Left ventricle myocardium superior (tissue), 1 donor: ENCODE measurements at regions not wholly inside any gene's neighbourhood (a gene's known extent, or its start where the extent isn't known, plus 50 kb on each side); places are given as distances from the start of the nearest gene placed in this dataset.
"Not testable (repeated sequence)": the region's sequence is repeated elsewhere in the genome, so short reads cannot be mapped to it uniquely, and the experiment has no call there.

Experiments
- ATAC-seq: fragments of 200-7000 bp; cut with Tn5 transposase; one replicate; pipeline ENCODE4 v1.9.1; 2020; ENCODE audit warnings: mild to moderate bottlenecking, moderate library complexity
- DNase-seq: peaks from one replicate; pipeline ENCODE4 v3.0.0-alpha.2; 2020
- intact Hi-C: fragments of 100-400 bp; cut with micrococcal nuclease; formaldehyde crosslinking; loops from one replicate; pipeline ENCODE4 v1.11.0; 2022
- donor health status: DM: no; HTN: yes; CAD: no; lungs with severe emphysema.

GRCh38 chr18:78800102-78800851, 179.3 kb upstream of the SALL3 start:
- intact Hi-C loops, DNase-seq, ATAC-seq: not testable (repeated sequence)

- ATAC-seq (no peak), DNase-seq (no peak)
- intact Hi-C loops = no loop called here
Observed at GRCh38 chr18:78801011-78801410, 178.6 kb upstream of the SALL3 start.

- intact Hi-C loops = no loop called here
- DNase-seq (no peak), ATAC-seq (no peak)
Observed at GRCh38 chr18:78803104-78803503, 176.5 kb upstream of the SALL3 start.

- ATAC-seq = no peak
- intact Hi-C loops = no loop called here
- no peak for DNase-seq
Observed at GRCh38 chr18:78804206-78805030, 175.2 kb upstream of the SALL3 start.

- ATAC-seq = no peak
- DNase-seq = no peak
- intact Hi-C loops = no loop called here
Observed at GRCh38 chr18:78805840-78806239, 173.8 kb upstream of the SALL3 start.

DNA sequence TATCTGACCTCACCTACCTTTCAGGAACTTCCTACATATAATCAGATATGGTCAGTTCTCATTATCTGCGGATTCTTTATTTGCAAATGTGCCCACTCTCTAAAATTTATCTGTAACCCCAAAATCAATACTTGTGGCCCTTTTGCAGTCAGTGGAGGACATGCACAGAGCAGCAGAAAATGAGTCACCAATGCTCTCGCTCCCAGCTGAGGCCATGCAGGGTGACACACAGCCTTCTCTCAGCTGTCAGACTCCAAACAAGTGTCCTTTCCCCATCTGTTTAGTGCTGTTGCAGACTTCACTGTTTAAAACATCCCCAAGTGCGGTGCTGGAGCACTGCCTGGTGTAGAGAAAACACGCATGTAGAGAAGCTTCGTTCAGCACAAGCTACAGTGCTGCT, 171.9 kb upstream of the SALL3 start:
- DNase-seq (no peak), ATAC-seq (no peak)
- intact Hi-C loops = no loop called here

DNA sequence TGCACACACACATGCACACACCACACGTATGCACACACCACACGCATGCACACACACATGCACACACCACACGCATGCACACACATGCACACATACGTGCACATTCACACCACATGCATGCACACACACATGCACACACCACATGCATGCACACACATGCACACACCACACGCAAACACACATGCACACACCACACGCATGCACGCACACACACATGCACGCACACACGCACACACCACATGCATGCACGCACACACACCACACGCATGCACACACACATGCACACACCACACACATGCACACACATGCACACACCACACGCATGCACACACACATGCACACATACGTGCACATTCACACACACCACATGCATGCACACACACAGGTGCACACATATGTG, 169.8 kb upstream of the SALL3 start:
- intact Hi-C loops = no loop called here
- DNase-seq (no peak), ATAC-seq (no peak)

GRCh38 chr18:78810706-78811105, 168.9 kb upstream of the SALL3 start:
- DNase-seq = no peak
- intact Hi-C loops = no loop called here
- no peak for ATAC-seq

DNA sequence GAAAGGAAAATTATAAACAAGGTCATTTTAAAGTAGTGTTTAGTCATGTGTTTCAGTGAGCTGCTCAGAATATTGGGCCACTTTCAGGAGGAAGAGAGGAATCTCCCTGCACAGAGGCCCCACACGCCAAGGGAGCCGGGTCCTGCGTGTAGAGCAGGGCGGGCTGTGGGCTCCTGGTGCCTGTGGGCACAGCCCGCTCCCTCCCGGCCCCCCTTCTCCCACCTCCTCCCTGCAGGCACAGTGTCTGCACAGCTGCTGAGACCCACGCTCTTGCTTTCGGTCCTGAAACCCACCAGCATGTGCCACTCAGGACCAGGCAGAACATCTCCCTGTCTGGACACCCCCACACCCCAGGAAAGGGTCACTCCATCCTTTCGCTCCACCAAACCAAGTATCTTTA, 167.6 kb upstream of the SALL3 start:
- ATAC-seq (no peak), DNase-seq (no peak)
- intact Hi-C loops = no loop called here

DNA sequence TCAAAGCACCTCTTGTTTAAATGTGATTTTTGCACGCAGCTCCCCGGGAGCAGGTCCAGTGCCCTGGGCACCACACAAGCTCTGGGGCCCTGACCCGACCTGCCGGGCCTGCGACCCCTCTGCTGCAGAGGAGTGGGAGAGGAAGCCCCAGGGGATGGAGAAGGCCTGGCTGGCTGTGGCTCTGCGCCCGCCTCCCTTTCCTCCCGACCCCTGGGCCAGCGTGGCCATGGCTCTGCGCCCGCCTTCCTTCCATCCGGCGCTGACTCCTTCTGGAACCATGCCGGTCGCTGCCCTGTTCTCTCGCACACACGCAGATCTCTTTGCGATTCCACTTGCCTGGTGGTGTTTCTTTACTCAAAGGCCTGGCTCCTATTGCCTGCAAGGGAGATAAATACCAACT, 166.5 kb upstream of the SALL3 start:
- intact Hi-C loops = no loop called here
- no peak for ATAC-seq
- no peak for DNase-seq

DNA sequence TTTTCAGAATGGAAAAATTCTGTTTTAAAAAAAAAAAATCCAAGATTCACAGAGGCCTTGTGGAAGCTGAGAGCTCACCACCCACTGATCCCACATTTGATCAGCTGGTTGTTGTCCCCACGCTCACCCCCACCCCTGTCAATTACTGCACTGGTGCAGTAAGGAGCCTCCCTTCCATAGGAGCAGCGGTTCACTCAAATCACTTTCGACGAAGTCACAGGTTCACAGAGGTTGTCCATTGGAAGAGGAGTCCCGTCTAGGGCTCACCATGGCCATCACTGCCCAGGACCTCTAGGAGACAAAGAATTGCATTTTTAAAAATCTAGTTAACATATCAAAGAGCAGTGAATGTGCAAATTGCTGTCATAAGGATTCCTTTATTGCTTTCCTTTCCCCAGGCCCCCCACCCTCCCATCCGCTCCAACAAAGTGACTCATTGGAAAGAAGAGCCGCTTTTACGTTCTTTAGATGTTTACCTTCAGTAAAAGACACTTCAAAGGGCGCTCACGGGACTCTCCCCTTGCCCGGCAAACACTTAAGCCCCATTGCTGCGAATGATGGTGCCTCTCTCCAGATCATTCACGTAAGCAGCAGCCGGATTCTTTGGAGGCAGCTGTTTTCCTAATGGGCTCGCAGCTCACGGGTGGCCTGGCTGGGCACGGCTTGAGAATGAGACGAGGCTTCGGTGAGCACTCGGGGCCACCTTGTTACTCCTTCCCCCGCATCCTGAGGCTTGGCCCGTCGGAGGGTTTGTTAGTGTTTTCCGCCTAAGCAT, 165.5 kb upstream of the SALL3 start:
- intact Hi-C loops = no loop called here
- ATAC-seq = no peak
- DNase-seq = no peak

DNA sequence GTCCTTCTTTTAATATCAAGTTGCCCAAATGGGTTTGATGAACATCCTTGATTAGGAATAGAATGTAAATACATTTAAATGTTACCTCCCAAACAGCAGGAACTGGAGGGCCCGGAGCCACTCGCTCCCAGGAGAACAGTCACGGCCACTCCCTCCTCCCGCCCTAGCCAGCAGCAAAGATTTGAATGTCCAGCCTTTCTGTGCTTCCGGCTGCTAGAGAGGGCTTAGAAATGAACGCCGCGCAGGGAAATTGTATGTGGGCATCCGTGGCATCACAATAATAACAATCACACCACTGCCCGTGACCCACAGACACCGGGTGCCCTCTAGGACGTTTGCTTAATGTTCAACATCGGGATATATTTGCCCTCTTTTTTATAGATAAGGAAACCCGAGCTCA, 164.9 kb upstream of the SALL3 start:
- ATAC-seq (no peak), DNase-seq (no peak)
- intact Hi-C loops = no loop called here

- intact Hi-C loops = no loop called here
- no peak for ATAC-seq
- no peak for DNase-seq
Observed at GRCh38 chr18:78816114-78816513, 163.5 kb upstream of the SALL3 start.

GRCh38 chr18:78816916-78817315, 162.7 kb upstream of the SALL3 start:
- DNase-seq (no peak), ATAC-seq (no peak)
- intact Hi-C loops = no loop called here

- intact Hi-C loops = no loop called here
- DNase-seq = no peak
- no peak for ATAC-seq
Observed at GRCh38 chr18:78818495-78818894, 161.1 kb upstream of the SALL3 start.

- intact Hi-C loops = no loop called here
- no peak for DNase-seq
- ATAC-seq = no peak
Observed at GRCh38 chr18:78818961-78819360, 160.7 kb upstream of the SALL3 start.

- intact Hi-C loops = no loop called here
Observed at GRCh38 chr18:78820161-78820834, 159.3 kb upstream of the SALL3 start.

GRCh38 chr18:78821396-78821795, 158.2 kb upstream of the SALL3 start:
- intact Hi-C loops = no loop called here
- no peak for DNase-seq
- no peak for ATAC-seq

More at GRCh38 chr18:78820161-78820834, 159.3 kb upstream of the SALL3 start:
- DNase-seq = no peak
- ATAC-seq = no peak

- ATAC-seq = no peak
- DNase-seq = no peak
- intact Hi-C loops = no loop called here
Observed at GRCh38 chr18:78822171-78822948, 157.3 kb upstream of the SALL3 start.
